Endothelial cell of umbilical vein (primary cell): ENCODE measurements at regions not wholly inside any gene's neighbourhood (a gene's known extent, or its start where the extent isn't known, plus 50 kb on each side); places are given as distances from the start of the nearest gene placed in this dataset.

Experiments used
- BruUV-seq: library from RNA; stranded (reverse); fragments of 400-500 nt; replicated peaks from 2 replicates; lab custom pipeline; 2021; lab: Mats Ljungman, UMichigan
- CTCF ChIA-PET: fragments of 300-600, 350-600 bp; sonication (Branson Sonifier 250); formaldehyde crosslinking; loops from one replicate; lab custom pipeline; 2021; ENCODE audit warnings: antibody characterized with exemption, inconsistent platforms; lab: Charles Lee
- POLR2A ChIA-PET: fragments of 300-600, 350-600 bp; sonication (Branson Sonifier 250); formaldehyde crosslinking; loops from one replicate; lab custom pipeline; 2021; ENCODE audit warnings: antibody characterized with exemption, inconsistent platforms; lab: Charles Lee
- DNase-seq: peaks from one replicate; pipeline ENCODE4 v3.0.0-alpha.2; 2011; ENCODE audit warnings: low read depth, low spot score
- FAIRE-seq: peaks from 2 replicates; lab custom pipeline; 2011; peaks lifted over from hg19 to GRCh38; lab: Jason Lieb, UNC
- H2AFZ ChIP-seq: 2 replicates; pipeline ENCODE4 v1.6.0; 2012; ENCODE audit warnings: low read depth, low read length, control low read depth, inconsistent platforms
- H3K27ac ChIP-seq: 2 replicates; pipeline ENCODE4 v1.5.1; 2011; ENCODE audit warnings: low read depth, mild to moderate bottlenecking, control low read depth, low read length, moderate library complexity; ENCODE audit not compliant: insufficient read depth
- H3K27me3 ChIP-seq, 2 experiments: 2 replicates each; pipeline versions ENCODE4 v1.6.0 to v1.6.1; 2011; ENCODE audit warnings: low read length in 2 of 2, mixed read lengths in 1 of 2; ENCODE audit not compliant: control insufficient read depth in 2 of 2, insufficient read depth in 2 of 2
- H3K36me3 ChIP-seq, 2 experiments: 2 replicates in 1 of 2; 3 replicates in 1 of 2; pipeline ENCODE4 v1.5.1; 2011; ENCODE audit warnings: low read length in 2 of 2, mild to moderate bottlenecking in 1 of 2, moderate library complexity in 1 of 2; ENCODE audit not compliant: control insufficient read depth in 2 of 2, insufficient read depth in 2 of 2; ENCODE audit errors: extremely low read depth in 1 of 2
- H3K4me1 ChIP-seq: 3 replicates; pipeline ENCODE4 v1.5.1; 2011; ENCODE audit warnings: mild to moderate bottlenecking, low read length; ENCODE audit not compliant: control insufficient read depth, insufficient read depth; ENCODE audit errors: extremely low read depth
- H3K4me2 ChIP-seq: 2 replicates; pipeline ENCODE4 v1.6.1; 2011; ENCODE audit warnings: low read length, control low read depth, mixed read lengths; ENCODE audit not compliant: insufficient read depth
- H3K4me3 ChIP-seq, 3 experiments: fragments of 200-600 bp in 1 of 3; sonication (generic), shearing (Covaris generic) in 1 of 3; replicated peaks in 1 of 3; 2 replicates each; pipeline ENCODE4 v1.5.1; 2011 to 2016; ENCODE audit warnings: control low read depth in 3 of 3, low read length in 3 of 3, mild to moderate bottlenecking in 2 of 3, inconsistent platforms in 1 of 3, low read depth in 1 of 3, moderate library complexity in 1 of 3; ENCODE audit not compliant: insufficient read depth in 1 of 3
- H3K79me2 ChIP-seq: 2 replicates; pipeline ENCODE4 v1.6.0; 2012; ENCODE audit warnings: low read length, inconsistent platforms; ENCODE audit not compliant: control insufficient read depth, insufficient read depth
- H3K9ac ChIP-seq: replicated peaks from 2 replicates; pipeline ENCODE3; 2011; ENCODE audit warnings: low read length, control low read depth; ENCODE audit not compliant: insufficient read depth; ENCODE audit errors: extremely low read depth
- H3K9me1 ChIP-seq: replicated peaks from 3 replicates; pipeline ENCODE4 v1.6.0; 2011; ENCODE audit warnings: mild to moderate bottlenecking, low read length; ENCODE audit not compliant: control insufficient read depth, insufficient read depth; ENCODE audit errors: extremely low read depth
- H3K9me3 ChIP-seq: replicated peaks from 2 replicates; pipeline ENCODE4 v1.5.1; 2012; ENCODE audit warnings: low read length, inconsistent platforms; ENCODE audit not compliant: control insufficient read depth, insufficient read depth
- H4K20me1 ChIP-seq: replicated peaks from 2 replicates; pipeline ENCODE3; 2011; ENCODE audit warnings: mild to moderate bottlenecking, low read length; ENCODE audit not compliant: control insufficient read depth, insufficient read depth; ENCODE audit errors: extremely low read depth
- CTCF ChIP-seq, 2 donors: IDR thresholded peaks; 1 replicate in 1 of 2; 2 replicates in 1 of 2; pipeline ENCODE4 v1.5.1; 2011; ENCODE audit warnings: low read length in 2 of 2, mild to moderate bottlenecking in 2 of 2, moderate library complexity in 2 of 2, control low read depth in 1 of 2, inconsistent platforms in 1 of 2, low read depth in 1 of 2; ENCODE audit not compliant: insufficient read depth in 1 of 2; ENCODE audit errors: extremely low read depth in 1 of 2
- FOS ChIP-seq: IDR thresholded peaks from 2 replicates; pipeline ENCODE4 v1.6.1; 2011; ENCODE audit warnings: mild to moderate bottlenecking, low read length, moderate library complexity, borderline replicate concordance; ENCODE audit not compliant: insufficient read depth
- GATA2 ChIP-seq: IDR thresholded peaks from 2 replicates; pipeline ENCODE4 v1.7.0; 2011; ENCODE audit warnings: low read depth, mild to moderate bottlenecking, moderate library complexity, mixed read lengths, low read length; ENCODE audit not compliant: insufficient read length, insufficient read depth
- JUN ChIP-seq: IDR thresholded peaks from 2 replicates; pipeline ENCODE4 v1.6.1; 2011; ENCODE audit warnings: borderline replicate concordance, low read depth; ENCODE audit not compliant: insufficient read length, insufficient read depth
- MAX ChIP-seq: IDR thresholded peaks from 2 replicates; pipeline ENCODE4 v1.6.1; 2011; ENCODE audit not compliant: insufficient read depth, insufficient read length
- MYC ChIP-seq: IDR thresholded peaks from one replicate; pipeline ENCODE4 v1.6.1; 2011; ENCODE audit warnings: mild to moderate bottlenecking, low read depth, low read length
- POLR2A ChIP-seq: IDR thresholded peaks from 2 replicates; pipeline ENCODE4 v1.6.1; 2012; ENCODE audit warnings: low read depth, mild to moderate bottlenecking, control low read depth, low read length
- POLR2AphosphoS5 ChIP-seq: IDR thresholded peaks from 2 replicates; pipeline ENCODE4 v1.6.1; 2012; ENCODE audit warnings: low read depth, mild to moderate bottlenecking, control low read depth, low read length, moderate library complexity; ENCODE audit not compliant: insufficient read depth
- dilution Hi-C: fragments of 300-500 bp; cut with MboI; formaldehyde crosslinking; loops from one replicate; pipeline ENCODE4 v1.15.0; 2019; ENCODE audit warnings: low sequenced_read_pairs; ENCODE audit not compliant: extremely low pct_ligation_motif_present
- intact Hi-C: fragments of 100-400 bp; cut with micrococcal nuclease; formaldehyde crosslinking; loops from one replicate; pipeline ENCODE4 v1.10.0; 2022

- no peaks in the 10 kb centered on the region for H3K9me3 ChIP-seq
- no peak overlapping the region for H3K4me2 ChIP-seq
- intact Hi-C loops (no loop called here), dilution Hi-C loops (no loop called here)
- no peaks in the 10 kb centered on the region for H3K4me1 ChIP-seq
- no peak overlapping the region for H3K27ac ChIP-seq
- peaks cover 0 to 3% of the 10 kb centered on the region in 2 experiments for H3K27me3 ChIP-seq
- BruUV-seq = no TSS peak
- H4K20me1 ChIP-seq = no peaks in the 10 kb centered on the region
- no peak for DNase-seq
- H3K4me3 ChIP-seq = no peak overlapping the region
- CTCF ChIA-PET = no interaction called here
- H3K79me2 ChIP-seq = no peaks in the 10 kb centered on the region
- POLR2A ChIA-PET = no interaction called here
- FAIRE-seq = no peak
- H3K9me1 ChIP-seq = peaks cover 2% of the 10 kb centered on the region
- no peaks in the 10 kb centered on the region for H3K36me3 ChIP-seq
- no peak overlapping the region for H2AFZ ChIP-seq
- no peak for TF ChIP-seq POLR2A
- TF ChIP-seq MAX = no peak
- TF ChIP-seq JUN = no peak
- no peak for TF ChIP-seq CTCF (IDR thresholded peaks at IDR 0.05; ENCODE audit: extremely low read depth in 1 of 2, insufficient read depth in 1 of 2, low read depth in 1 of 2, low read length in 2 of 2)
- no peak for TF ChIP-seq FOS
- TF ChIP-seq MYC = no peak
- TF ChIP-seq GATA2 = no peak
- no peak for TF ChIP-seq POLR2AphosphoS5
- H3K9ac ChIP-seq = no peak overlapping the region
Measured at GRCh38 chr20:52280407-52280806, 88.8 kb upstream of the ZFP64 start.
